ENCODE measurements at regions not wholly inside any gene's neighbourhood (a gene's known extent, or its start where the extent isn't known, plus 50 kb on each side); places are given as distances from the start of the nearest gene placed in this dataset.
"Not testable (repeated sequence)": the region's sequence is repeated elsewhere in the genome, so short reads cannot be mapped to it uniquely, and the experiment has no call there.

DNA sequence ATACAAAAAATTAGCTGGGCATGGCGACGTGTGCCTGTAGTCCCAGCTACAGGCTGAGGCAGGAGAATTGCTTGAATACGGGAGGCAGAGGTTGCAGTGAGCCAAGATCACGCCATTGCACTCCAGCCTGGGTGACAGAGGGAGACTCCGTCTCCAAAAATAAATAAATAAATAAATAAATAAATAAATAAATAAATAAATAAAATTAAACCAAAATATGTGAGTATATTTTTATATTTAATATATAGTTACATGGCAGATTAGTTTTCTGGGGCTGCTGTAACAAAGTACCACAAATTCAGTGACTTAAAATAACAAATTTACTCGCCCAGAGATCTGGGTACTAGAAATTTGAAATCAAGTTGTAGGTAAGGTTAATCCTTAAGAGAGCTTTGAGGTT, 84.2 kb upstream of the ANXA10 start:
- DNase-seq; H3K36me3 ChIP-seq (replicated peaks; ENCODE audit: control insufficient read depth, insufficient read depth, low read length); H3K4me3 ChIP-seq (ENCODE audit: insufficient read depth, low read depth, low read length); H3K27me3 ChIP-seq (ENCODE audit: control insufficient read depth, insufficient read depth, low read length): not testable (repeated sequence)

DNA sequence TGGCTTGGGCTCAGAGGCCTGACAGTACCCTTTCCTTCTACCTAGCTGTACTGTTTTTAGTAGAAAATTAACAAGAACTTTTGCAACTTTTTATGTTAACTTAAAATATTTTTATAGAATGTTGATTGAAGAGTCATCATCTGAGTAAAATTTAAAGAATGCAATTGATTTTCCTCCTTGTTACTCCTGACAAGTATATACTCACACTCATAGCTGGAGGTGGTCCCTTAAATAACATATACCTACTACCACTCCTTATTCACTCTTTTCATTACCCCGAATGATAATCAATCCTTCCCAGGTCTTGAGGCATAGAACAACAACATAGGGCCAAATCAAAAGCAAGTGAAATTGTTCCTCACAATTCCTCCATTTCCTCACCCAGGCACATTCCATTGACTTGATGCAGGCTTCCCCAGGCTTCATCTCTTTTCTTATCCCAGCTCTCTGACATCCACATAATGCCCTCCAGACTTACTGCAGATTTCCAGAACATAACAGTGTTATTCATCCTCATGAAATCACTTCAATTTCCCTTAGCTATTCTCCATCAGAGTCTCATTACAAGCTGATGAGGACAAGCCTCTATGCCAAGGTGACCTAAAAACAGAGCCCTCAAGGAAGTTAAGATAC, 73.2 kb upstream of the ANXA10 start:
- H3K4me3 ChIP-seq (ENCODE audit: insufficient read depth, low read depth, low read length), result no peak overlapping the region
- H3K36me3 ChIP-seq (replicated peaks; ENCODE audit: control insufficient read depth, insufficient read depth, low read length), result no peaks in the 10 kb centered on the region
- no peaks in the 10 kb centered on the region for H3K27me3 ChIP-seq (ENCODE audit: control insufficient read depth, insufficient read depth, low read length)
- DNase-seq, result no peak

DNA sequence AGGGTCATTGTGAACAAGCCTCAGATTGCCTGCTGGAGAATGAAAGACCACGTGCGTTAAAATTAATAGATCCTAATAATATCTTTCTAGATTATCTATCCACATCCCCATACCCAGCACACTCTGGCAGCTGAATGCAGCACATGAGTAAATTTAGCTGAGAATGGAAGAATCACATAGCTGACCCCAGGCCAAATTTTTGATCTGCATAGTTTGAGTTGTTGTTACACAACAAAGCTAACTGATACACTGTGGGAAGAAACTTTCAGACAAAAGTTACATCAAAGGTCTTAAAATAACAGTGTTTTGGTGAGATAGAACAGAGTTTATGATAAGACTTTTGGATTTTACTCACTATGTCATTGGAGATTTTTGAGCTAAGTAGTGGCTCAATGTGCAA, 72.4 kb upstream of the ANXA10 start:
- no peak overlapping the region for H3K4me3 ChIP-seq (ENCODE audit: insufficient read depth, low read depth, low read length)
- no peaks in the 10 kb centered on the region for H3K27me3 ChIP-seq (ENCODE audit: control insufficient read depth, insufficient read depth, low read length)
- DNase-seq, result no peak
- H3K36me3 ChIP-seq (replicated peaks; ENCODE audit: control insufficient read depth, insufficient read depth, low read length), result no peaks in the 10 kb centered on the region

DNA sequence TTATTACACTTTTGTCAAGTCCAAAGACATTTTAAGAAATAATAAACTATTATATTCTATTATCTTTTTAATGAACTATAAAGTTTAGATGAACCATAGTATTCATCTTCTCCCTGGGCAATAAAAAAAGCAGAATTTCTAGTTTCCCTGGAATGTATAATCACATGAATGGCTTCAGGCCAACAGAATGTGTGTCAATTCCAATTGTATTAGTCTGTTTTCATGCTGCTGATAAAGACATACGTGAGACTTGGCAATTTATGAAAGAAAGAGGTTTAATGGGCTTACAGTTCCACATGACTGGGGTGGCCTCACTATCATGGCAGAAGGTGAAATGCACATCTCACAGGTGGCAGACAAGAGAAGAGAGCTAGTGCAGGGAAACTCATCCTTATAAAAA, 70.7 kb upstream of the ANXA10 start:
- Histone ChIP-seq H3K36me3 (replicated peaks; ENCODE audit: control insufficient read depth, insufficient read depth, low read length) (no peaks in the 10 kb centered on the region), H3K4me3 (ENCODE audit: insufficient read depth, low read depth, low read length) (no peak overlapping the region), H3K27me3 (ENCODE audit: control insufficient read depth, insufficient read depth, low read length) (no peaks in the 10 kb centered on the region)
- no peak for DNase-seq

DNA sequence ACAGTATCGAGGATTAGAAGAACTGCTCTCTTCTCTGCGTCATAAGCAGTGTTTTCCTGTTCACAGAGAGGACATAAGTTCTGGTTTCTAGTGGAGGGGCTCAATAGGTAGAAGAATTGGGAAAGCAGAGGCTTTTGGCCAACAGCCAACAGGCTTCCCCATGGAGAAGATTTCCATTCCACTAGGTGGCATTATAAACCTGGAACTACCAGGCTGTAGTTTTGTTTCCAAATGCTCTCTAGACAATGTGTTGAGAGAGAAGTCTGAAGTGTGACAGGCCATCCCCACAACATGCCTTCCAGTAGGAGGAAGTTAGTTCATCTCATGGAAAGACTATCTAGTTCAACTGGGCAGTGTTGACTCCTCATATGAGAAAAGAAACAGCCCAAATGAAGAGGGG, 63.8 kb upstream of the ANXA10 start:
- Histone ChIP-seq H3K36me3 (replicated peaks; ENCODE audit: control insufficient read depth, insufficient read depth, low read length) (no peaks in the 10 kb centered on the region), H3K27me3 (ENCODE audit: control insufficient read depth, insufficient read depth, low read length) (no peaks in the 10 kb centered on the region), H3K4me3 (ENCODE audit: insufficient read depth, low read depth, low read length) (no peak overlapping the region)
- DNase-seq, result no peak

DNA sequence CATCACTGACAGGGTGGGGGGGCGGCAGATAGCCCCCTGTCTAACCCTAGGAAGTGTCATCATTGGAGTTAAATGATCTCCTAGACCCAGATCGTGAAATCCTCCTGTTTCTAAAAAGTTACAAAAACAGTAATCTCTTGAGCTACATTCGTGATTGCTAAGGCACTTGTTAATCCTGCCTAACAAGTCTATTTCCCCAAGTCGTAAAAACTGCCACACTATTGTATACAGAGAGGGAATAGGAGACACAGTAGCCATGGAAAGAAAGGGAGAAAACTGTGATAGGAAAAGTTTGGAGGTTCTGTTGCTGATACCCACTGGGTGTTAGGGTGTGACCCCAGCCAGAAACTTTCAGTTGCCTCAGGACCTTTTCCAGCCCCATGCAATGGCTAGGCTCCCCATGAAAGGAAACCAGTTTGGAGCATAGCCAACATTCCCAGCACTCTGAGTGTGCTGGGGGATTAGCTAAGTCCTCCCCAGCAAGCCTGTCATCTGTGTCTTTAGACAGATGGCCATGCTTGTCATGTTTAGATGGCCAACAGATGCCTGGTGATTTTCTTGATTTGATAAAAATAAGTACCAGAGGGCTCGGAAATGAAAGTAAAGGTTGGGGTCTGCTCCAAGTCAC, 63.3 kb upstream of the ANXA10 start:
- Histone ChIP-seq H3K36me3 (replicated peaks; ENCODE audit: control insufficient read depth, insufficient read depth, low read length) (no peaks in the 10 kb centered on the region), H3K4me3 (ENCODE audit: insufficient read depth, low read depth, low read length) (no peak overlapping the region), H3K27me3 (ENCODE audit: control insufficient read depth, insufficient read depth, low read length) (no peaks in the 10 kb centered on the region)
- no peak for DNase-seq

DNA sequence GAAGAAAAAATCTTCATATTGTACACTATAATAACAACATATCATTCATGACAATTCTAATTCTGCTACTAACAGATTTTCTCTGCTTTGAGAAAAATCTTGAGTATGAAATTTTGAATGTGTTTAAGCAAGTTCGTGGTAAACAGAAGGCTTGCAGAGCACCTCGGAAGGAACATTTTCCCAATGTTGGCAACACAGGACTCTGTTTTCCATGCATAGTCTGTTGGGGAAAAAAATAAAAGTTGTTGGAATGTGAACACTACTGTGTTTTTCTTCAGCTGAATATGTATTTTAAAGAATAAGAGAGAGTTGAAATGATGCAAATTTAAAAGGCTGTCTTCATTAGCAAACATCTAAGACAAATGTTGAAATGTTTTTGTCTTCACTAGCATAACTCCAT, 54.7 kb upstream of the ANXA10 start:
- no peak for DNase-seq
- Histone ChIP-seq H3K27me3 (ENCODE audit: control insufficient read depth, insufficient read depth, low read length) (no peaks in the 10 kb centered on the region), H3K4me3 (ENCODE audit: insufficient read depth, low read depth, low read length) (no peak overlapping the region), H3K36me3 (replicated peaks; ENCODE audit: control insufficient read depth, insufficient read depth, low read length) (no peaks in the 10 kb centered on the region)

DNA sequence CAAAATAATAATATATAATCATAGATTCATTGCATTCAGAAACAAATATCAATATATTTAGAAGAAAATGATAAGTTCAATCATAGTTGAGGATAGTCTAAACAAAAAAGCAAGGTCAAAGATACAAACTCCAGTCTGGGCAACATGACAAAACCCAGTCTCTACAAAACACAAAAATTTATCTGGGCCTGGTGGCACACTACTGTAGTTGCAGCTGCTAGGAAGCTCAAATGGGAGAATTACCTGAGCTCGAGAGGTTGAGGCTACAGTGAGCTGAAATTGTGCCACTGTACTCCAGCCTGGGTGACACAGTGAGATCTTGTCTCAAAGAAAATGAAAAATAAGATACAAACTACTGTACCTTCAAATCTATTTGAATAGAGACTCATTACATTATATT, 52.7 kb upstream of the ANXA10 start:
- H3K36me3 ChIP-seq (replicated peaks; ENCODE audit: control insufficient read depth, insufficient read depth, low read length), result no peaks in the 10 kb centered on the region
- peak; percentile 4 for DNase-seq
- H3K4me3 ChIP-seq (ENCODE audit: insufficient read depth, low read depth, low read length), result no peak overlapping the region
- no peaks in the 10 kb centered on the region for H3K27me3 ChIP-seq (ENCODE audit: control insufficient read depth, insufficient read depth, low read length)
